GM12878 (cell line): ENCODE measurements at regions not wholly inside any gene's neighbourhood (a gene's known extent, or its start where the extent isn't known, plus 50 kb on each side); places are given as distances from the start of the nearest gene placed in this dataset.

Experiments
- JUNB ChIP-seq: IDR thresholded peaks from 2 replicates; pipeline ENCODE4 v1.6.1; 2016; ENCODE audit warnings: antibody characterized with exemption, mild to moderate bottlenecking
- RAD21 ChIP-seq: IDR thresholded peaks from 2 replicates; pipeline ENCODE4 v1.6.1; 2011; ENCODE audit warnings: mild to moderate bottlenecking, low read depth, low read length, moderate library complexity; ENCODE audit not compliant: insufficient read depth
- YY1 ChIP-seq: IDR thresholded peaks from 2 replicates; pipeline ENCODE4 v1.6.1; 2011; ENCODE audit warnings: low read depth, mild to moderate bottlenecking, low read length
- ZBED1 ChIP-seq: IDR thresholded peaks from 2 replicates; pipeline ENCODE4 v1.6.1; 2016; ENCODE audit warnings: borderline replicate concordance
- TF ChIP-seq, protein P1 (sequence below), 3 experiments: IDR thresholded peaks in 2 of 3; conservative IDR thresholded peaks in 1 of 3; 2 replicates each; pipeline ENCODE4 v1.5.1; 2011; ENCODE audit warnings: low read depth in 3 of 3, low read length in 3 of 3, mild to moderate bottlenecking in 3 of 3, control low read depth in 2 of 3, moderate library complexity in 2 of 3, inconsistent platforms in 1 of 3, mixed read lengths in 1 of 3; ENCODE audit not compliant: control insufficient read depth in 2 of 3, insufficient read depth in 1 of 3; ENCODE audit errors: extremely low read depth in 1 of 3
- TF ChIP-seq, protein P2 (sequence below): IDR thresholded peaks from 2 replicates; pipeline ENCODE4 v1.6.1; 2012; ENCODE audit warnings: low read depth, low read length, improper control_type of control experiment

GRCh38 chr3:6262010-6262409 lies 598.9 kb upstream of the GRM7 start:
- TF ChIP-seq, protein P1, sequence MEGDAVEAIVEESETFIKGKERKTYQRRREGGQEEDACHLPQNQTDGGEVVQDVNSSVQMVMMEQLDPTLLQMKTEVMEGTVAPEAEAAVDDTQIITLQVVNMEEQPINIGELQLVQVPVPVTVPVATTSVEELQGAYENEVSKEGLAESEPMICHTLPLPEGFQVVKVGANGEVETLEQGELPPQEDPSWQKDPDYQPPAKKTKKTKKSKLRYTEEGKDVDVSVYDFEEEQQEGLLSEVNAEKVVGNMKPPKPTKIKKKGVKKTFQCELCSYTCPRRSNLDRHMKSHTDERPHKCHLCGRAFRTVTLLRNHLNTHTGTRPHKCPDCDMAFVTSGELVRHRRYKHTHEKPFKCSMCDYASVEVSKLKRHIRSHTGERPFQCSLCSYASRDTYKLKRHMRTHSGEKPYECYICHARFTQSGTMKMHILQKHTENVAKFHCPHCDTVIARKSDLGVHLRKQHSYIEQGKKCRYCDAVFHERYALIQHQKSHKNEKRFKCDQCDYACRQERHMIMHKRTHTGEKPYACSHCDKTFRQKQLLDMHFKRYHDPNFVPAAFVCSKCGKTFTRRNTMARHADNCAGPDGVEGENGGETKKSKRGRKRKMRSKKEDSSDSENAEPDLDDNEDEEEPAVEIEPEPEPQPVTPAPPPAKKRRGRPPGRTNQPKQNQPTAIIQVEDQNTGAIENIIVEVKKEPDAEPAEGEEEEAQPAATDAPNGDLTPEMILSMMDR (IDR thresholded peaks at IDR 0.05 in 2 of 3, conservative IDR thresholded peaks at IDR 0.05 in 1 of 3; ENCODE audit: control insufficient read depth in 2 of 3, extremely low read depth in 1 of 3, insufficient read depth in 1 of 3, low read depth in 3 of 3, low read length in 3 of 3), result no peak
- no peak for TF ChIP-seq JUNB
- TF ChIP-seq YY1, result no peak
- TF ChIP-seq, protein P2, sequence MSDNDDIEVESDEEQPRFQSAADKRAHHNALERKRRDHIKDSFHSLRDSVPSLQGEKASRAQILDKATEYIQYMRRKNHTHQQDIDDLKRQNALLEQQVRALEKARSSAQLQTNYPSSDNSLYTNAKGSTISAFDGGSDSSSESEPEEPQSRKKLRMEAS, result no peak
- no peak for TF ChIP-seq ZBED1
- TF ChIP-seq RAD21, result no peak
